Omental fat pad (tissue), 3 donors: ENCODE measurements at regions not wholly inside any gene's neighbourhood (a gene's known extent, or its start where the extent isn't known, plus 50 kb on each side); places are given as distances from the start of the nearest gene placed in this dataset.

Experiments used
- ATAC-seq: fragments of 150-250 bp; one replicate; pipeline ENCODE4 v1.9.1; 2016; ENCODE audit warnings: mild to moderate bottlenecking, moderate library complexity; ENCODE audit not compliant: low FRiP score
- DNase-seq: peaks from one replicate; pipeline ENCODE4 v3.0.0-alpha.2; 2019; ENCODE audit warnings: low spot score
- TF ChIP-seq, protein P1 (sequence below), 3 donors: fragments of 450-650 bp; IDR thresholded peaks; one replicate each; pipeline ENCODE4 v1.5.1; 2016 to 2017; ENCODE audit warnings: antibody characterized with exemption in 3 of 3, mild to moderate bottlenecking in 3 of 3, moderate library complexity in 2 of 3

DNA sequence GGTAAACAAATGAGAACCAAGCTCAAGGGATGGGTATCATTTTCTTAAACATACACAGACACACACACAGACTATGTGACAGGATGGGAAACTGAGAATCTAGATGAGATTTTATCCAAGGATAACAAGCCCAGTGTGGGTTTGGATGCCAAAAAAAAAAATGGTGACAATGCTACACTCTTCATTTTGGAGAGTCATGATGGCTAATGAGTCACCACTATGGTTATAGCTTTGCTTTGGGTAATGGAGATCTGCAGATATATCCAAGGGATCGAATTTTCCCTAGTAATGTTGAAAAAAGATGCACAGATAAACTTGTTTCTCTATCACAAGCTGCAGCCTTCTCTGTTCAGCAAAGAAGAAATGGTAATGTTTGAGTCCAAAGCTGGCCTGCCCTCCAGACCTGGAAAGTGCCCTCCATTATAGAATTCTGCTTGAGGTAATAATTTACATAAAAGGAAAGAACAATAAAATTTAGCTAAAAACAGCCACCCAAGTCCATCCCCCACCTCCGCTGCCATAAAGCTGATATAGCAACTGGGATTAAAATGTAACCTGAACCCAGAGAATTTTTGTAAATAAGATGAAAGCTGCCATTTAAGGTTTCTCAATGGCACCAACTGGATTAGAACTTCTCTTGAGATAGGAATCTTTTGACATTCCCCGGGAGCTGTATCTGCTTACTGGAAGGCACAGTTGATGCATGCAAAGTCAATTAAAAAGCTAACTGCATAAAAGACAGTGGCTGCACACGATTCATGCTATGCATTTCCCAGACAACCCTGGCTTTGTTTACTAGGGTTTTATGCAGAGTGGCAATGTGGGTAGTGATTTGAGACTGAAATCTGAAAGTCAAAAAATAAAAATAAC lies 395.2 kb upstream of the LYPLAL1 start:
- TF ChIP-seq, protein P1, sequence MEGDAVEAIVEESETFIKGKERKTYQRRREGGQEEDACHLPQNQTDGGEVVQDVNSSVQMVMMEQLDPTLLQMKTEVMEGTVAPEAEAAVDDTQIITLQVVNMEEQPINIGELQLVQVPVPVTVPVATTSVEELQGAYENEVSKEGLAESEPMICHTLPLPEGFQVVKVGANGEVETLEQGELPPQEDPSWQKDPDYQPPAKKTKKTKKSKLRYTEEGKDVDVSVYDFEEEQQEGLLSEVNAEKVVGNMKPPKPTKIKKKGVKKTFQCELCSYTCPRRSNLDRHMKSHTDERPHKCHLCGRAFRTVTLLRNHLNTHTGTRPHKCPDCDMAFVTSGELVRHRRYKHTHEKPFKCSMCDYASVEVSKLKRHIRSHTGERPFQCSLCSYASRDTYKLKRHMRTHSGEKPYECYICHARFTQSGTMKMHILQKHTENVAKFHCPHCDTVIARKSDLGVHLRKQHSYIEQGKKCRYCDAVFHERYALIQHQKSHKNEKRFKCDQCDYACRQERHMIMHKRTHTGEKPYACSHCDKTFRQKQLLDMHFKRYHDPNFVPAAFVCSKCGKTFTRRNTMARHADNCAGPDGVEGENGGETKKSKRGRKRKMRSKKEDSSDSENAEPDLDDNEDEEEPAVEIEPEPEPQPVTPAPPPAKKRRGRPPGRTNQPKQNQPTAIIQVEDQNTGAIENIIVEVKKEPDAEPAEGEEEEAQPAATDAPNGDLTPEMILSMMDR (IDR thresholded peaks at IDR 0.05): no peak
- DNase-seq (no peak), ATAC-seq (no peak)

- TF ChIP-seq, protein P1 (IDR thresholded peaks at IDR 0.05): no peak
- ATAC-seq (no peak), DNase-seq (no peak)
Observed at GRCh38 chr1:218779341-218780100, 394.2 kb upstream of the LYPLAL1 start.

GRCh38 chr1:218783131-218783530 lies 390.5 kb upstream of the LYPLAL1 start:
- TF ChIP-seq, protein P1 (IDR thresholded peaks at IDR 0.05): no peak
- DNase-seq (no peak), ATAC-seq (no peak)

GRCh38 chr1:218783916-218784315 lies 389.8 kb upstream of the LYPLAL1 start:
- TF ChIP-seq, protein P1 (IDR thresholded peaks at IDR 0.05): no peak
- DNase-seq (no peak), ATAC-seq (no peak)

DNA sequence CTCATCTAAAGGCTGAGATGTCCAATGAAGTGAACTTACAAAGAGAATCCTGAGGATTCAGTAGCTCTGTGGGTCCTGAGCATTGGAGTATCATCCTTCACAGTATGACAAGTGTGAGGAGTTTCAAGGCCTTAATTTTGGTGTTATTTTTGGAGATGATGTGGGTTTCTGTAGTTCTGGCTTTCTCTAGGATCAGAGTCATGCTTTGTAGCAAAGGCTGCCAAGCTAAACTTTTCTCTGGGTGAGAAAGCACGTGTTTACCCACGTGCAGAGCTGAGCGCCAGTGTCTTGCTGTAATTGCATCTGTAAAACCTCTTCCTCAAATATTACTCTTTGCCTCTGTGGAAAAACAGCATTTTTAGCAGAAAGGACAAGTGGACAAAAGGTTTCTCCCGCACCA lies 387.8 kb upstream of the LYPLAL1 start:
- no peak for DNase-seq
- ATAC-seq: no peak
- TF ChIP-seq, protein P1 (IDR thresholded peaks at IDR 0.05): no peak

DNA sequence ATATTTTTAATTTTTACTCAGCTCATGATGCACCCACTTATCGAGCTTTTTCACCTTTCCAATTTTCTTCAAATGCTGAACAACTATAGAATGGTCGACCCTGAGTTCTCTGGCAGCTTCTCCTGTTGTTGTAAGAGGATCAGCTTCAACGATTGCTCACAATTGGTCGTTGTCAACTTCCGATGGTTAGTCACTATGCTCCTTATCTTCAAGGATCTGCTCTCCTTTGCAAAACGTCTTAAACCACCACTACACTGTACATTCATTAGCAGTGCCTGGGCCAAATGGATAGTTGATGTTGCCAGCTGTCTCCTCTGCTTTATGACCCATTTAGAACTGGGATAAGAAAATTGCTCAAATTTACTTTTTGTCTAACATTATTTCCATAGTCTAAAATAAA lies 385.9 kb upstream of the LYPLAL1 start:
- ATAC-seq: no peak
- TF ChIP-seq, protein P1 (IDR thresholded peaks at IDR 0.05): no peak
- DNase-seq: no peak
